ENCODE measurements at regions not wholly inside any gene's neighbourhood (a gene's known extent, or its start where the extent isn't known, plus 50 kb on each side); places are given as distances from the start of the nearest gene placed in this dataset.

DNA sequence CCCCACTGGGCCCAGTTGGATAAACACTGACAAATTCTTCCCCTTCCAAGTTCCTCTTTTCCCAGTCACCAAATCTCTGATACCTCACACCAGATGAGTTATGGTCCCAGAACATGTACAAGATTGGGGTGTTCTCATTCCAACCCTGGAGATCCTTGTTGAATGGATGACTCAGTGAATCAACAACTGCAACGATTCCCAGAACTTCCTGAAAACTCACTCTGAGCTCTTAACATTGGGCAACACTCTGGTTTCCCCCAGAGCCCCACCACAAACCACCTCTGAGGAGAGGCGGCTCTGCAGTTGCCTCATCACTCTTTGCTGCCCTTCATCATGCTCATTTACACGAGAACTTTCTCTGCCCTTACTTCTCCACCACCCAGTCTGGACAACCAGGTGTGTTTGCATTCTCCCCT, 115.2 kb downstream of the MRPL14 start:
- TF ChIP-seq POLR2AphosphoS5 (IDR thresholded peaks at IDR 0.05), result no peak
- TF ChIP-seq POLR2A (IDR thresholded peaks at IDR 0.05), result no peak
- TF ChIP-seq, protein P1, sequence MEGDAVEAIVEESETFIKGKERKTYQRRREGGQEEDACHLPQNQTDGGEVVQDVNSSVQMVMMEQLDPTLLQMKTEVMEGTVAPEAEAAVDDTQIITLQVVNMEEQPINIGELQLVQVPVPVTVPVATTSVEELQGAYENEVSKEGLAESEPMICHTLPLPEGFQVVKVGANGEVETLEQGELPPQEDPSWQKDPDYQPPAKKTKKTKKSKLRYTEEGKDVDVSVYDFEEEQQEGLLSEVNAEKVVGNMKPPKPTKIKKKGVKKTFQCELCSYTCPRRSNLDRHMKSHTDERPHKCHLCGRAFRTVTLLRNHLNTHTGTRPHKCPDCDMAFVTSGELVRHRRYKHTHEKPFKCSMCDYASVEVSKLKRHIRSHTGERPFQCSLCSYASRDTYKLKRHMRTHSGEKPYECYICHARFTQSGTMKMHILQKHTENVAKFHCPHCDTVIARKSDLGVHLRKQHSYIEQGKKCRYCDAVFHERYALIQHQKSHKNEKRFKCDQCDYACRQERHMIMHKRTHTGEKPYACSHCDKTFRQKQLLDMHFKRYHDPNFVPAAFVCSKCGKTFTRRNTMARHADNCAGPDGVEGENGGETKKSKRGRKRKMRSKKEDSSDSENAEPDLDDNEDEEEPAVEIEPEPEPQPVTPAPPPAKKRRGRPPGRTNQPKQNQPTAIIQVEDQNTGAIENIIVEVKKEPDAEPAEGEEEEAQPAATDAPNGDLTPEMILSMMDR (IDR thresholded peaks at IDR 0.05), result no peak

Data from breast epithelium (tissue), 3 donors.